CD1c-positive myeloid dendritic cell (primary cell): ENCODE measurements at regions not wholly inside any gene's neighbourhood (a gene's known extent, or its start where the extent isn't known, plus 50 kb on each side); places are given as distances from the start of the nearest gene placed in this dataset.
"Not testable (repeated sequence)": the region's sequence is repeated elsewhere in the genome, so short reads cannot be mapped to it uniquely, and the experiment has no call there.

Experiments
- DNase-seq: peaks from one replicate; pipeline ENCODE4 v3.0.0-alpha.2; 2016; ENCODE audit errors: extremely low spot score

GRCh38 chr7:124635416-124635815 lies 130.2 kb downstream of the GPR37 start:
- DNase-seq = peak; percentile 9

- no peak for DNase-seq
These were observed 131.9 kb downstream of the GPR37 start for GRCh38 chr7:124633740-124634139.

GRCh38 chr7:124630395-124630794 lies 135.2 kb downstream of the GPR37 start:
- no peak for DNase-seq

- DNase-seq = no peak
These were observed 146.7 kb downstream of the GPR37 start for GRCh38 chr7:124618871-124619270.

GRCh38 chr7:124618051-124618450 lies 147.5 kb downstream of the GPR37 start:
- not testable (repeated sequence) for DNase-seq

GRCh38 chr7:124603066-124603465 lies 162.5 kb downstream of the GPR37 start:
- DNase-seq = no peak

- DNase-seq = no peak
These were observed 168.1 kb downstream of the GPR37 start for GRCh38 chr7:124597509-124597908.

GRCh38 chr7:124596881-124597280 lies 168.7 kb downstream of the GPR37 start:
- DNase-seq = no peak

GRCh38 chr7:124590814-124591213 lies 174.8 kb downstream of the GPR37 start:
- DNase-seq = no peak

GRCh38 chr7:124577256-124577655 lies 188.3 kb downstream of the GPR37 start:
- DNase-seq = no peak

GRCh38 chr7:124575176-124575575 lies 190.4 kb downstream of the GPR37 start:
- no peak for DNase-seq

- no peak for DNase-seq
These were observed 195.0 kb downstream of the GPR37 start for GRCh38 chr7:124570558-124570957.

- no peak for DNase-seq
These were observed 199.0 kb downstream of the GPR37 start for GRCh38 chr7:124566583-124566982.

- no peak for DNase-seq
These were observed 208.0 kb downstream of the GPR37 start for GRCh38 chr7:124557587-124557986.

- DNase-seq = no peak
These were observed 208.5 kb downstream of the GPR37 start for GRCh38 chr7:124557101-124557500.

GRCh38 chr7:124553502-124553901 lies 212.1 kb downstream of the GPR37 start:
- DNase-seq = no peak

- no peak for DNase-seq
These were observed 213.4 kb downstream of the GPR37 start for GRCh38 chr7:124552217-124552616.

GRCh38 chr7:124550036-124550435 lies 215.6 kb downstream of the GPR37 start:
- no peak for DNase-seq

GRCh38 chr7:124542476-124542875 lies 223.1 kb downstream of the GPR37 start:
- DNase-seq = no peak

GRCh38 chr7:124536156-124536762 lies 229.3 kb downstream of the GPR37 start:
- DNase-seq = no peak

GRCh38 chr7:124532166-124532565 lies 233.4 kb downstream of the GPR37 start:
- no peak for DNase-seq

GRCh38 chr7:124516911-124517310 lies 248.7 kb downstream of the GPR37 start:
- no peak for DNase-seq

- no peak for DNase-seq
These were observed 250.3 kb downstream of the GPR37 start for GRCh38 chr7:124515106-124515830.

GRCh38 chr7:124514471-124514870 lies 251.1 kb downstream of the GPR37 start:
- no peak for DNase-seq
